Neural progenitor cell (in vitro differentiated cells): ENCODE measurements at regions not wholly inside any gene's neighbourhood (a gene's known extent, or its start where the extent isn't known, plus 50 kb on each side); places are given as distances from the start of the nearest gene placed in this dataset.

Experiments used
- CTCF ChIP-seq: fragments of 200-600 bp; sonication (generic); IDR thresholded peaks from 2 replicates; pipeline ENCODE4 v1.5.1; 2017; ENCODE audit warnings: antibody characterized with exemption, mild to moderate bottlenecking
- EZH2 ChIP-seq: fragments of 200-600 bp; sonication (generic); IDR thresholded peaks from 2 replicates; pipeline ENCODE4 v1.6.1; 2017; ENCODE audit warnings: antibody characterized with exemption, mild to moderate bottlenecking, moderate library complexity

GRCh38 chr18:59063912-59064311 lies 75.8 kb upstream of the SEC11C start:
- TF ChIP-seq EZH2 = no peak
- TF ChIP-seq CTCF = no peak
